HG02798 (cell line): ENCODE measurements at regions not wholly inside any gene's neighbourhood (a gene's known extent, or its start where the extent isn't known, plus 50 kb on each side); places are given as distances from the start of the nearest gene placed in this dataset.

Source experiments
- ATAC-seq: cut with Tn5 transposase; IDR thresholded peaks from one replicate; pipeline ENCODE4 v1.9.1; 2021; ENCODE audit warnings: mild to moderate bottlenecking; ENCODE audit not compliant: unreplicated experiment, poor library complexity

- ATAC-seq, result no peak
Measured at GRCh38 chr14:58829594-58829993, 191.8 kb downstream of the DACT1 start.

DNA sequence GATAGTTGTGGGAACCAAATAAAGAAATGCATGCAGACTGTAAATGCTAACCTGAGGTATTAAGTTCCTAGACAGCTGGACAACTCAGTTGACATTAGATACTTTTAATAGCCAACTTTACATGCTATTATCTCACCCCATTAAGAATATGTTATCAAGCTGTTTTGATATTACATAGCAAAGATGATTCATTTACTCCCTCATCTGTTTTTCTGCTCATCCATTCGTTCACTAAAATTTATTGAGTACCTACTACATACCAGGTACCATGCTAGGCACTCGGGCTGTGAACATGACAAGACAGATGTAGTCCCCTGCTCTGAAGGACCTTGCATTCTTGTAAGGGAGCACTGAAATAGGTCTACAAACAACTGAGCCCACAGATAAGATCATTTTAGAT lies 192.4 kb downstream of the DACT1 start:
- ATAC-seq, result no peak

- no peak for ATAC-seq
Measured at GRCh38 chr14:58832095-58832521, 194.3 kb downstream of the DACT1 start.

- ATAC-seq, result no peak
Measured at GRCh38 chr14:58833634-58834378, 196.0 kb downstream of the DACT1 start.

- ATAC-seq, result no peak
Measured at GRCh38 chr14:58836303-58836974, 198.7 kb downstream of the DACT1 start.

- no peak for ATAC-seq
Measured at GRCh38 chr14:58839233-58839632, 201.5 kb downstream of the DACT1 start.

DNA sequence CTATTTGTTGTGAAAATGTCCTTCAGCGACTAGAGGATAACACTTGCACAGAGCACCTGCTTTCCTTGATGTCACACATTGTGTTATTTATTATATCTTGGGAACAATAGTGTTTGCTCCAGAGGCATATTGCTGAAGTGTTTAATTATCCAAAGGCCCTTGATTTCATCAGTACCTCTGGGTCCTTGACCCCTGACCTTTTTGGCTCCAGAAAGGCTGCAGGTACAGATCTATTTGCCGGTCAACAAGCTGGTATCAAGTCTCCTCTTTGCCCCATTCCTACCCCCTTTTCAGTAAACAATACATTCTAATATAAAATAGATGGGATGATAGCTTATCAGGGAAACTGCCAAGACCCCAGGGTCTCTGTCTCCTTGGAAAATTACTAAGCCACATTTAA lies 206.8 kb downstream of the DACT1 start:
- ATAC-seq, result no peak

GRCh38 chr14:58846682-58847465 lies 209.1 kb downstream of the DACT1 start:
- ATAC-seq, result no peak

DNA sequence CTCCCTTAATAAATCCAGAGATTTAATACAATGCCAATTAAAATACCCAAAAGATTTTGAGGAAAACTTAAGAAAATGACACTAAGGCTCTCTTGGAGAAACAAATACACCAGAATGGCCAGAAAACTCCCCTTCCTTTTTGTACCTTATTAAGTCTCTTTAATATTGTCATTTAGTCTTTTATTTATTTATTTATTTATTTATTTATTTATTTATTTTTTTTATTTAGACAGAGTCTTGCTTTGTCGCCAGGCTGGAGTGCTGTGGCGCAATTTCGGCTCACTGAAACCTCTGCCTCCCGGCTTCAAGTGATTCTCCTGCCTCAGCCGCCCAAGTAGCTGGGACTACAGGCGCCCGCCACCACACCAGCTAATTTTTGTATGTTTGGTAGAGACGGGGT lies 210.6 kb downstream of the DACT1 start:
- ATAC-seq, result no peak

DNA sequence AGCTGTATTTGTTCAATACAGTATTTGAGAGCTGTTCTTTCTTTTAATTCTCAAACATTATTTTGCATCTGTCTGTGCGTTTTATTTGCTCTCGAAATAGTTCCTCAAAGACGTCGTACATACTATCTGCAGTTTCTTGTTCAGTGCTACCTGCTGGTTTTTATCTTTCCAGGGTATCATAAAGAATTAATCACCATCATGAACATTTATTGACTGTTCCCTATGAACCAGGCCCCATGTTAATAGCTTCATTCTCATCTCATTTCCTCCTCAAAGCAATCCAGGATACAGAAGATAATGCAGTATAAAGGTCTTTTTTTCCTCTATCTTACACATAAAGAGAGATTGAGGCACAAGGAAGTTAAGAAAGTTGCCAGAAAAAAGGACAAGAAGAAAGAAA lies 211.8 kb downstream of the DACT1 start:
- no peak for ATAC-seq

DNA sequence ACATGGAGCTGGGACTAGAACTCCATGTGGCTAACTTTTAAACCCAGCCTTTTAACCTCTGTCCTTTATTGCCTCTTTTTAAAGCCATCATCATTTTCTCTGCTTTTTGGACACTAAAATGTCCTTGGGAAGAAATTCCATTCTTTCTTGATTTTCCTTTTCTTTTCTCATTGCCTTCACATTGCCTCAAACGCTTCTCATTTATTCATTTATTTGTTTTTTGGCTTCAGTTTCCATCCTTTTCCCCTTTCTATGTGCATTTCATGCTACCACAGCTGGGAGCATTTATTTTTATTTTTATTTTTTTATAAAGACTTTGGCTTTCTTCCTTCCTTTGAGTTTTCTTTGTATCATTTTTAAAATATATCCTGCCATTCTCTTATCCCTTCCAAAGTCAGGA lies 212.2 kb downstream of the DACT1 start:
- ATAC-seq, result no peak

DNA sequence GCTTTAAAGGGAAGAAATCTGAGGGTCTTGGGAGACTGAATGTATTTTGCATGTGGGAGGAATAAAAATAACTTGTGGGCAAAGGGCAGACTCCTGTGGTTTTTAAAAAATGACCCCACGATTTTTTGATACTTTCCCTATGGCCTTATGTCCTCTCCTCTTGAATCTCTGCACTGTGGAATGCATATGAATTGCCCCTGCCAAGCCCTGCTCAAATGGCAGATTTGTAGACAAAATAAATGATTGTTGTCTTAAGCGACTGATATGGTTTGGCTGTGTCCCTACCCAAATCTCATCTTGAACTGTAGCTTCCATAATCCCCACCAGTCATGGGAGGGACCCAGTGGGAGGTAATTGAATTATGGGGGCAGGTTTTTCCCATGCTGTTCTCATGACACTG lies 223.8 kb downstream of the DACT1 start:
- no peak for ATAC-seq

GRCh38 chr14:58862416-58863160 lies 224.8 kb downstream of the DACT1 start:
- no peak for ATAC-seq

- no peak for ATAC-seq
Measured at GRCh38 chr14:58863661-58864345, 226.0 kb downstream of the DACT1 start.

GRCh38 chr14:58864751-58865513 lies 227.2 kb downstream of the DACT1 start:
- ATAC-seq, result no peak

DNA sequence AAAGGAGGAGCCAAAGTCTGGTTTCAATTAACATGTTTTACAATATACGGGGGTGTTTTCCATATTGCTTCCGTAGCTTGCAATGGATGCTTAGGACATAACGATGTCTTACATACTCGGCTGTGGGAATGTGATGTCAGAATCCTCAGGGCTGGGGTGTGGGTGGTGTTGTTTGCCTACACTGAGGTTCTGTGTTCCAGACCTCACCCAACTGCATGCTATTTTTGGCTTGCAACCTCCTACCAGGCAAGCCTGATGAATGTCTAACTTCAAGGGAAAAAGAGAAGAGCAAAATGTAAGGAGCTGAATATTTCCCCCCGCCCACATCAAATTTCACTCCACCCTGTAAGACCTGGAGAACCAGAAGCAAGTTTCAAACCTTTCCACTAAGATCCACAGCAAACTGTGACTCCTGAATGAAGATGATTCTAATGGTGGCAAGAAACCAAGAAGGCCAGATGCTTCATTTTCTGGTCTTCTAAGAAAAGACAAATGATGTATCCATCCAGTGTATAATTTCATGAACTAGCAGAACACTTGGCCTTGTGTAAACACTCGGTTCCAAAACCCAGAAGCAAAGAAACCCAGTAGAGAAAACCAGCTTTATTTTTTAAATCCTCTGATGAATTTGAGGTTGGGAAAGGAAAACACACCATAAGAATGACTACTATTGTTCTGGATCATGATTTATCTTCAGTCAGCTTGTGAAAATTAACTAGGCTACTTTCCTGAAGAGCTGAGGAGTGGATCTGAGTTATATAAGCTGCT lies 227.9 kb downstream of the DACT1 start:
- ATAC-seq, result no peak

DNA sequence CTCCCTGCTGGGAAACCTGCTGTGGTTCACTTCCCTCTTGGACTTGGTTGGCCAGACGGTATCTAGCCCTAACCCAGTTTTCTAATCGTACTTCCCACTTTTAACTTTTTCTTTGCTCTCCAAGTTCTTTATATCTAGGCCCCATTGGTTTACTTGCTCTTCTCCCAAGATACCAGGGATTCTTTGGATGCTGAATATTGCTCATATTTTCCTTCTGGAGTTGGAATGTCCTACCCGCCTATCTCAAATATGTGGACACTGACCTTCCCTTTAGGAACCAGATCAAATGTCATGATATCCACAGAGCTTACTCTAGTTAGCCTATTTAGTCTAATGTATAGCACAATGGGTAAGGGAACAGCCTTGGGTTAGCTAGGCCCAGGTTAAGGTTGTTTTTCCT lies 228.6 kb downstream of the DACT1 start:
- no peak for ATAC-seq

GRCh38 chr14:58870961-58871360 lies 233.2 kb downstream of the DACT1 start:
- no peak for ATAC-seq

GRCh38 chr14:58871573-58871972 lies 233.8 kb downstream of the DACT1 start:
- ATAC-seq, result no peak
